Suppressor macrophage (primary cell): ENCODE measurements at regions not wholly inside any gene's neighbourhood (a gene's known extent, or its start where the extent isn't known, plus 50 kb on each side); places are given as distances from the start of the nearest gene placed in this dataset.

ENCODE experiments used
- DNase-seq, 4 experiments: peaks; one replicate each; pipeline ENCODE4 v3.0.0-alpha.2; 2020 to 2022

GRCh38 chr6:26312501-26313397 is 52.2 kb upstream of the BTN3A2 start:
- DNase-seq = peak; percentile 73 to 84 (median 80)
